ENCODE measurements at regions not wholly inside any gene's neighbourhood (a gene's known extent, or its start where the extent isn't known, plus 50 kb on each side); places are given as distances from the start of the nearest gene placed in this dataset.
"Not testable (repeated sequence)": the region's sequence is repeated elsewhere in the genome, so short reads cannot be mapped to it uniquely, and the experiment has no call there.

DNA sequence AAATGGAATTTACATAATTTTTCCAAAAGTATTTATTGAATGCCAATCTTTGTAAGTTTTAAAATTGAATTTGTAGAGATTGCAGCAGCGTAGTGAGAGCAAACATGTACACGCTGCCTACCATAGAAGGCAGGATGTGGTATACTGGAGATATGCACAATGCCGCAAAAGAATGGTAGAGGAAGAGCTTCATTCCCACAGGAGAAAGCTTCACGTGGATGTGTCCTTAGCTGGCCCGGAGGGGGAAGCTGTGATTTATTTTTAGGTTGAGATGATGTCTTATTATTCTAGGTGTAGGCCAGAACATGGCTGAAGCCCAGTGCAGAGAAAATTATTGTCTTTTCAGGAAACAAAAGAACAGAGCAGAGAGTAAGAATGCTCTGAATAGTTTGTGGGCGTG lies 743.3 kb upstream of the BCHE start:
- H3K27ac ChIP-seq, result no peak overlapping the region
- TF ChIP-seq, protein P1, sequence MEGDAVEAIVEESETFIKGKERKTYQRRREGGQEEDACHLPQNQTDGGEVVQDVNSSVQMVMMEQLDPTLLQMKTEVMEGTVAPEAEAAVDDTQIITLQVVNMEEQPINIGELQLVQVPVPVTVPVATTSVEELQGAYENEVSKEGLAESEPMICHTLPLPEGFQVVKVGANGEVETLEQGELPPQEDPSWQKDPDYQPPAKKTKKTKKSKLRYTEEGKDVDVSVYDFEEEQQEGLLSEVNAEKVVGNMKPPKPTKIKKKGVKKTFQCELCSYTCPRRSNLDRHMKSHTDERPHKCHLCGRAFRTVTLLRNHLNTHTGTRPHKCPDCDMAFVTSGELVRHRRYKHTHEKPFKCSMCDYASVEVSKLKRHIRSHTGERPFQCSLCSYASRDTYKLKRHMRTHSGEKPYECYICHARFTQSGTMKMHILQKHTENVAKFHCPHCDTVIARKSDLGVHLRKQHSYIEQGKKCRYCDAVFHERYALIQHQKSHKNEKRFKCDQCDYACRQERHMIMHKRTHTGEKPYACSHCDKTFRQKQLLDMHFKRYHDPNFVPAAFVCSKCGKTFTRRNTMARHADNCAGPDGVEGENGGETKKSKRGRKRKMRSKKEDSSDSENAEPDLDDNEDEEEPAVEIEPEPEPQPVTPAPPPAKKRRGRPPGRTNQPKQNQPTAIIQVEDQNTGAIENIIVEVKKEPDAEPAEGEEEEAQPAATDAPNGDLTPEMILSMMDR (IDR thresholded peaks at IDR 0.05), result no peak
- no peaks in the 10 kb centered on the region for H3K27me3 ChIP-seq (replicated peaks; ENCODE audit: insufficient read depth)
- no peaks in the 10 kb centered on the region for H3K9me3 ChIP-seq
- DNase-seq (ENCODE audit: low spot score) (no peak), ATAC-seq (ENCODE audit: insufficient number of reproducible peaks, low FRiP score, low read depth) (no peak)
- no peaks in the 10 kb centered on the region for H3K4me1 ChIP-seq (ENCODE audit: control insufficient read depth in 1 of 2, low read depth in 2 of 2)
- no peak overlapping the region for H3K4me3 ChIP-seq
- no peaks in the 10 kb centered on the region for H3K36me3 ChIP-seq

DNA sequence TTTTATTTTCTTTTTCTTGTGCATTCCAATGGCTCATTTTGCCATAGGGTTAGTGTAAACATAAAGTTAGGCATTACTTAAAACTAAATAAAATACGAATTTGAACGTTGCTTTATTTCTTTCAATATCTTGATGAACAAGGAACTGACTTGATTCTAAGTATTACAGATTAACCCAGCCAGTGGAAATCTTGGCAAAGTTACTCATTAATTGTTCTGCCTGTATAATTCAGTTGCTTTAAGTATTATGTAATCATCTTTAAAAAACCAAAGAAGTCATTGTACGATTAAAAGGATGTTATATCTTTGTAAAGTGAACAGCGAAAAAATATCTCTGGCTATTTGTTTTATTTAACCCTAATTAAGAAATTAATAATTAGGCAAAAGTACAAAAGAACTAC lies 737.9 kb upstream of the BCHE start:
- no peak for ATAC-seq (ENCODE audit: insufficient number of reproducible peaks, low FRiP score, low read depth)

DNA sequence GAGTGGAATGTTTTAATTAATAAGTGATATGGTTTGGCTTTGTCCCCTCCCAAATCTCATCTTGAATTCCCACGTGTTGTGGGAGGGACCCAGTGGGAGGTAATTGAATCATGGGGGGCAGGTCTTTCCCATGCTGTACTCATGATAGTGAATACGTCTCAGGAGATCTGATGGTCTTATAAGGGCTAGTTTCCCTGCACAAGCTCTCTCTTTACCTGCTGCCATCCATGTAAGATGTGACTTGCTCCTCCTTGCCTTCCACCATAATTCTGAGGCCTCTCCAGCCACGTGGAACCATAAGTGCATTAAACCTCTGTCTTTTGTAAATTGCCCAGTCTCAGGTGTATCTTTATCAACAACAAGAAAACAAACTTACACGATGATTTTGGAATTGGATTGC lies 734.5 kb upstream of the BCHE start:
- not testable (repeated sequence) for H3K27ac ChIP-seq; H3K4me3 ChIP-seq; H3K36me3 ChIP-seq; ATAC-seq (ENCODE audit: insufficient number of reproducible peaks, low FRiP score, low read depth); H3K27me3 ChIP-seq (replicated peaks; ENCODE audit: insufficient read depth); H3K4me1 ChIP-seq (ENCODE audit: control insufficient read depth in 1 of 2, low read depth in 2 of 2); H3K9me3 ChIP-seq; DNase-seq (ENCODE audit: low spot score)

More for the DNA sequence above, 737.9 kb upstream of the BCHE start:
- H3K4me3 ChIP-seq, result no peak overlapping the region
- DNase-seq (ENCODE audit: low spot score), result no peak
- no peaks in the 10 kb centered on the region for H3K4me1 ChIP-seq (ENCODE audit: control insufficient read depth in 1 of 2, low read depth in 2 of 2)
- H3K36me3 ChIP-seq, result no peaks in the 10 kb centered on the region
- no peak overlapping the region for H3K27ac ChIP-seq
- H3K9me3 ChIP-seq, result no peaks in the 10 kb centered on the region
- no peaks in the 10 kb centered on the region for H3K27me3 ChIP-seq (replicated peaks; ENCODE audit: insufficient read depth)
- TF ChIP-seq, protein P1 (IDR thresholded peaks at IDR 0.05), result no peak

DNA sequence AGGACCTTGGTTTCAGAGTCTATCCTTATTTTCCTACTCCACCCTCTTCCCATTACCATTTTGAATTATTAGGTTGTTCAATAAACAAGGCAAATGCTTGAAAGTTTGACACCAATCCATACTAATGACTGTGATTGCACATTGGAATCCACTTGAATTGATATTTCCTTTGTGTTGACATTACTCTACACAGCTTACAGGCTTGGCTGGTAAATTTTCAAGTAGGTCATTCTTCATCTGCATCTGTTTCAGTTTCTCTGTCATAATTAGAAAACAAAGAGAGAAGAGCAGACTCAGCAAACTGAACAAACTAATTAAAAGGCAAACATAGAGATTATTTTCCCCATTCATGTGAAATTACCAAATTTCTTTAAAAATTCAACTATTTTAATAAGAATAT lies 732.9 kb upstream of the BCHE start:
- H3K36me3 ChIP-seq, result no peaks in the 10 kb centered on the region
- DNase-seq (ENCODE audit: low spot score) (no peak), ATAC-seq (ENCODE audit: insufficient number of reproducible peaks, low FRiP score, low read depth) (no peak)
- H3K4me3 ChIP-seq, result no peak overlapping the region
- H3K27me3 ChIP-seq (replicated peaks; ENCODE audit: insufficient read depth), result no peaks in the 10 kb centered on the region
- H3K9me3 ChIP-seq, result no peaks in the 10 kb centered on the region
- TF ChIP-seq, protein P1 (IDR thresholded peaks at IDR 0.05), result no peak
- H3K27ac ChIP-seq, result no peak overlapping the region
- H3K4me1 ChIP-seq (ENCODE audit: control insufficient read depth in 1 of 2, low read depth in 2 of 2), result no peaks in the 10 kb centered on the region

DNA sequence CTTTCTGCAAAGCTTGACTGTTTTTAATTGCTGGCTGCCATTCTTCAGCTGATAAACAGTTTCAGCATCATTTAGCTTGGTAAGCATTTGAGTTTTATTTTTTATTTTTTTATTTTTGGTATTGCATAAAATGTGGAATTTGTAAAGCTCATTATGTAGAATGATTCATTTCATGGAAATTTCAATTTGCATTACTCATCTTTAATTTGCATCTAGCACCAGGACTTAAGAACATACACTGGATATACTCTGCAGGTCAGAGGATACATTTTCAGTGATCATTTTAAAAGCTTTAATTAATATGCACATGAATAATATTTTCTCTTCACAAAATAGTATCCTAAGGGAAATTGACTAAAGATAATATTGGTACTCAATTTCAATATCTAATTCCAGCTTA lies 732.4 kb upstream of the BCHE start:
- H3K27ac ChIP-seq, result no peak overlapping the region
- H3K27me3 ChIP-seq (replicated peaks; ENCODE audit: insufficient read depth), result no peaks in the 10 kb centered on the region
- DNase-seq (ENCODE audit: low spot score) (no peak), ATAC-seq (ENCODE audit: insufficient number of reproducible peaks, low FRiP score, low read depth) (no peak)
- no peaks in the 10 kb centered on the region for H3K9me3 ChIP-seq
- H3K36me3 ChIP-seq, result no peaks in the 10 kb centered on the region
- H3K4me3 ChIP-seq, result no peak overlapping the region
- TF ChIP-seq, protein P1 (IDR thresholded peaks at IDR 0.05), result no peak
- H3K4me1 ChIP-seq (ENCODE audit: control insufficient read depth in 1 of 2, low read depth in 2 of 2), result no peaks in the 10 kb centered on the region

DNA sequence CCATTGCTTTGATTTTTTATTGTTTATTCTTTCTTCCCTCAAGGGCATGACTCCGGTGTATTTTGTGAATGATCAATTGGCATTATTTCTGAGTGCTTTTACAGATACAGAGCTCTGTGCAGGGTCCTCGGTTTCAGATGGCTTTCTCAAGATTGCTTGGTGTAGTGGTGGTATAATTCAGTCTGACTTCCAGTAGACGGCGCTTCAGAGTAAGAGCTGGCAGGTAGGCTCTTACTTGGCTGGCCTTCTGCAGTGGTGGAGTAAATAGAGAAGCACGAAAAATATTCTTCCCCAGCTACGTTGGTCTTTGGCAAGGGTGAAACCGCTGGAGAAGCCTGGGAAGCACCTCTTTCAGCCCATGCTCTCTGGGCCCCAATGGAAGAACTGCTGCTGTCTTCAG lies 723.0 kb upstream of the BCHE start:
- TF ChIP-seq, protein P1 (IDR thresholded peaks at IDR 0.05), result no peak
- Histone ChIP-seq H3K27me3 (replicated peaks; ENCODE audit: insufficient read depth) (no peaks in the 10 kb centered on the region), H3K4me1 (ENCODE audit: control insufficient read depth in 1 of 2, low read depth in 2 of 2) (no peaks in the 10 kb centered on the region), H3K36me3 (no peaks in the 10 kb centered on the region), H3K27ac (no peak overlapping the region), H3K9me3 (no peaks in the 10 kb centered on the region), H3K4me3 (no peak overlapping the region)
- DNase-seq (ENCODE audit: low spot score), result no peak
- ATAC-seq (ENCODE audit: insufficient number of reproducible peaks, low FRiP score, low read depth), result no peak
